ENCODE measurements at regions not wholly inside any gene's neighbourhood (a gene's known extent, or its start where the extent isn't known, plus 50 kb on each side); places are given as distances from the start of the nearest gene placed in this dataset.

DNA sequence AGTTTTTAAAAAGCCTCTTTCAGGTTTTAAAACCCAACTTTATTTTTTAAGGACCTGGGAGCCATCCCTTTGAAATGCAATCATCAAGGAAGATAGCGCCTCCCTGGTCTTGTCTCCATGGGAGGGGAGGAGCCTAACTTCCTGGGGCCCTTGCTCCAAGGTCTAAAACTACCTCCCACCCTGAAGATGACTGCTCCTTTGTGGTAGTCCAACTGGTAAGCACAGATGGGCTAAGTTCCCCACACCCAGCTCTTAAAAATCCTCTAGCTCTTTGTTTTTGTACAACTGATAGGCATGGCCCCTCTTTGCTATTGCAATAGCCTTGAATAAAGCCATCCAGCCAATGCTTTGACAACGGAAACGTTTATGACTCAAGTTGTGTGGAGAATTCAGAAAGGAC, 716.8 kb downstream of the CBLN2 start:
- TF ChIP-seq, protein P1, sequence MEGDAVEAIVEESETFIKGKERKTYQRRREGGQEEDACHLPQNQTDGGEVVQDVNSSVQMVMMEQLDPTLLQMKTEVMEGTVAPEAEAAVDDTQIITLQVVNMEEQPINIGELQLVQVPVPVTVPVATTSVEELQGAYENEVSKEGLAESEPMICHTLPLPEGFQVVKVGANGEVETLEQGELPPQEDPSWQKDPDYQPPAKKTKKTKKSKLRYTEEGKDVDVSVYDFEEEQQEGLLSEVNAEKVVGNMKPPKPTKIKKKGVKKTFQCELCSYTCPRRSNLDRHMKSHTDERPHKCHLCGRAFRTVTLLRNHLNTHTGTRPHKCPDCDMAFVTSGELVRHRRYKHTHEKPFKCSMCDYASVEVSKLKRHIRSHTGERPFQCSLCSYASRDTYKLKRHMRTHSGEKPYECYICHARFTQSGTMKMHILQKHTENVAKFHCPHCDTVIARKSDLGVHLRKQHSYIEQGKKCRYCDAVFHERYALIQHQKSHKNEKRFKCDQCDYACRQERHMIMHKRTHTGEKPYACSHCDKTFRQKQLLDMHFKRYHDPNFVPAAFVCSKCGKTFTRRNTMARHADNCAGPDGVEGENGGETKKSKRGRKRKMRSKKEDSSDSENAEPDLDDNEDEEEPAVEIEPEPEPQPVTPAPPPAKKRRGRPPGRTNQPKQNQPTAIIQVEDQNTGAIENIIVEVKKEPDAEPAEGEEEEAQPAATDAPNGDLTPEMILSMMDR (IDR thresholded peaks at IDR 0.05; ENCODE audit: low read length): no peak
- TF ChIP-seq EZH2 (optimal IDR thresholded peaks at IDR 0.05; ENCODE audit: low read depth, low read length): no peak
